NCI-H2029 (cell line): ENCODE measurements at regions not wholly inside any gene's neighbourhood (a gene's known extent, or its start where the extent isn't known, plus 50 kb on each side); places are given as distances from the start of the nearest gene placed in this dataset.
"Not testable (repeated sequence)": the region's sequence is repeated elsewhere in the genome, so short reads cannot be mapped to it uniquely, and the experiment has no call there.

Source experiments
- DNase-seq: peaks from one replicate; lab custom pipeline; 2025; lab: John Stamatoyannopoulos, UW

- not testable (repeated sequence) for DNase-seq
These were observed 597.6 kb upstream of the NR3C2 start for GRCh38 chr4:149039786-149040185.

- DNase-seq: no peak
These were observed 589.2 kb upstream of the NR3C2 start for GRCh38 chr4:149031399-149031798.

- DNase-seq: no peak
These were observed 586.9 kb upstream of the NR3C2 start for GRCh38 chr4:149029056-149029651.

GRCh38 chr4:149026696-149027095, 584.5 kb upstream of the NR3C2 start:
- DNase-seq: no peak

GRCh38 chr4:149017002-149017734, 575.0 kb upstream of the NR3C2 start:
- no peak for DNase-seq

- DNase-seq: no peak
These were observed 567.0 kb upstream of the NR3C2 start for GRCh38 chr4:149009223-149009622.

GRCh38 chr4:149008415-149009025, 566.3 kb upstream of the NR3C2 start:
- DNase-seq: no peak

- no peak for DNase-seq
These were observed 563.0 kb upstream of the NR3C2 start for GRCh38 chr4:149005191-149005590.

- DNase-seq: no peak
These were observed 557.7 kb upstream of the NR3C2 start for GRCh38 chr4:148999924-149000323.

GRCh38 chr4:148998719-148999118, 556.5 kb upstream of the NR3C2 start:
- DNase-seq: no peak

GRCh38 chr4:148986951-148987350, 544.7 kb upstream of the NR3C2 start:
- DNase-seq: no peak

- DNase-seq: no peak
These were observed 542.7 kb upstream of the NR3C2 start for GRCh38 chr4:148984951-148985350.

- DNase-seq: no peak
These were observed 540.0 kb upstream of the NR3C2 start for GRCh38 chr4:148982200-148982599.

GRCh38 chr4:148980782-148981480, 538.7 kb upstream of the NR3C2 start:
- DNase-seq: no peak

- DNase-seq: no peak
These were observed 536.1 kb upstream of the NR3C2 start for GRCh38 chr4:148978301-148978700.

- no peak for DNase-seq
These were observed 533.2 kb upstream of the NR3C2 start for GRCh38 chr4:148975464-148975863.

- DNase-seq: no peak
These were observed 522.9 kb upstream of the NR3C2 start for GRCh38 chr4:148965080-148965479.

GRCh38 chr4:148964456-148964855, 522.2 kb upstream of the NR3C2 start:
- DNase-seq: no peak

GRCh38 chr4:148962539-148963290, 520.5 kb upstream of the NR3C2 start:
- DNase-seq: no peak

- no peak for DNase-seq
These were observed 519.3 kb upstream of the NR3C2 start for GRCh38 chr4:148961526-148961925.

GRCh38 chr4:148958317-148958716, 516.1 kb upstream of the NR3C2 start:
- no peak for DNase-seq
